Choroid plexus epithelial cell (primary cell): ENCODE measurements at regions not wholly inside any gene's neighbourhood (a gene's known extent, or its start where the extent isn't known, plus 50 kb on each side); places are given as distances from the start of the nearest gene placed in this dataset.
"Not testable (repeated sequence)": the region's sequence is repeated elsewhere in the genome, so short reads cannot be mapped to it uniquely, and the experiment has no call there.

Experiments used
- DNase-seq: peaks from one replicate; pipeline ENCODE4 v3.0.0-alpha.2; 2010; ENCODE audit warnings: low read depth
- H3K4me3 ChIP-seq: 2 replicates; pipeline ENCODE4 v1.5.1; 2011; ENCODE audit warnings: low read depth, mild to moderate bottlenecking, control low read depth, low read length, moderate library complexity
- TF ChIP-seq, protein P1 (sequence below): conservative IDR thresholded peaks from 2 replicates; pipeline ENCODE4 v1.5.1; 2011; ENCODE audit warnings: low read depth, mild to moderate bottlenecking, control low read depth, inconsistent platforms, low read length, moderate library complexity

DNA sequence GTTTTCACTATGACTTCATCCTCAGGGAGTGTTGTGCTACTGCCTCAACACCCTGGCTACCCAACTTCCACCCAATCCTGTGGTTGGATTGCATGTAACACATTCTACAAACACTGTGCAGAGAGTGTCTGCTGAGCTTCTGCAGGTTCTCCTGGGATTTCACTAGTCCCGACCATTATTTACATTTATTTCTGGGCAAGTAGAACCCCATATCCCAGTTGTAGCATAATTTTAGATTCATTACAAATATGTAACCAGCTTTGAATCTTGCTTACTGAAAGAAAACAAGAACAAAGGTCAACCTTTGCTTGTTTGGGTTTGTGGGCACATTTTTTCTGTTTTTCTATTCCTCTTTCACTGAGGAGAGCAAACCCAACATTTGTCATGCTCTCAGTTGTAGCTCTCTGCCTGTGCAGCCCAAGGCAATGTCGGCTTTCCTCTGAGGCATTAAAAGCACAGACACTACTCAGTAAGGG lies 2036.1 kb upstream of the LRRTM1 start:
- no peak overlapping the region for H3K4me3 ChIP-seq
- TF ChIP-seq, protein P1, sequence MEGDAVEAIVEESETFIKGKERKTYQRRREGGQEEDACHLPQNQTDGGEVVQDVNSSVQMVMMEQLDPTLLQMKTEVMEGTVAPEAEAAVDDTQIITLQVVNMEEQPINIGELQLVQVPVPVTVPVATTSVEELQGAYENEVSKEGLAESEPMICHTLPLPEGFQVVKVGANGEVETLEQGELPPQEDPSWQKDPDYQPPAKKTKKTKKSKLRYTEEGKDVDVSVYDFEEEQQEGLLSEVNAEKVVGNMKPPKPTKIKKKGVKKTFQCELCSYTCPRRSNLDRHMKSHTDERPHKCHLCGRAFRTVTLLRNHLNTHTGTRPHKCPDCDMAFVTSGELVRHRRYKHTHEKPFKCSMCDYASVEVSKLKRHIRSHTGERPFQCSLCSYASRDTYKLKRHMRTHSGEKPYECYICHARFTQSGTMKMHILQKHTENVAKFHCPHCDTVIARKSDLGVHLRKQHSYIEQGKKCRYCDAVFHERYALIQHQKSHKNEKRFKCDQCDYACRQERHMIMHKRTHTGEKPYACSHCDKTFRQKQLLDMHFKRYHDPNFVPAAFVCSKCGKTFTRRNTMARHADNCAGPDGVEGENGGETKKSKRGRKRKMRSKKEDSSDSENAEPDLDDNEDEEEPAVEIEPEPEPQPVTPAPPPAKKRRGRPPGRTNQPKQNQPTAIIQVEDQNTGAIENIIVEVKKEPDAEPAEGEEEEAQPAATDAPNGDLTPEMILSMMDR: no peak
- DNase-seq: peak; percentile 20

DNA sequence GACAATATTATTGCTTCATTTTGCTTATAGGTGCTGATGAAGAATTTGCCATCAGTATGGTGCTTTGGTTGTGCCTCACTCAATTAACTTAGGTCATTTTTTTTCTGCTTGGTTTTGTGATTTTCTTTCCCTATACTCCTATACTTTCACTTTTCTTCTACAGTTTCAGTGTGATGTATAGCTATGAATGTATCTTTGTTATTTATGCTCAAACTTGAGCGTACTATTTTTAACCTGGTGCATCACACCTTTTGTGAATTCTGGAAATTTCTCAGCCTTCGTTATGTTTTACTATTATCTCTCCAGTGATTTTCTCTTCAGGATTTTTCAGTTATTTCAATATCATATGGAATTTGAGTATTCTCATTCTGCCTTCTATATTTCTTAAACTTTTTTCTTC lies 2035.3 kb upstream of the LRRTM1 start:
- TF ChIP-seq, protein P1: no peak
- no peak for DNase-seq
- H3K4me3 ChIP-seq: no peak overlapping the region

DNA sequence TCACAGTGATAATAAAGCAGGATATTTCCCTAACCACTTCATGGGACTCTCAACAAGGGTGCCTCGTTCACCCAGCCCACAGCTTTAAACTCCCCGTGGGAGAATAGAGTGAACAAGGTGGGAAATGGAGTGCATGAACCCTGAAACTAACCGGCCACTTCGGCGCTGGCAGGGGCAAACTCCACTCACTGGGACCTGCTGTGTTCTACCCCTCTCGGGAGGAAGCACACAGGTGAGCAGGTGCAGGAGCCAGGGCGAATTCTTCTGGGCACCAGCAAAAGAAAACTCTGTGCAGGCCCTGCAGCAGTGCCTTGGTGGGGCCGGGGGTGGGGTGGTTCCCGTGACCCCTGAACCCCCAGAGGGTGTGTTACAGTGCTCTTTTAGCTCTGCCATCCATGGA lies 2029.1 kb upstream of the LRRTM1 start:
- TF ChIP-seq, protein P1: no peak
- H3K4me3 ChIP-seq: no peak overlapping the region
- no peak for DNase-seq

DNA sequence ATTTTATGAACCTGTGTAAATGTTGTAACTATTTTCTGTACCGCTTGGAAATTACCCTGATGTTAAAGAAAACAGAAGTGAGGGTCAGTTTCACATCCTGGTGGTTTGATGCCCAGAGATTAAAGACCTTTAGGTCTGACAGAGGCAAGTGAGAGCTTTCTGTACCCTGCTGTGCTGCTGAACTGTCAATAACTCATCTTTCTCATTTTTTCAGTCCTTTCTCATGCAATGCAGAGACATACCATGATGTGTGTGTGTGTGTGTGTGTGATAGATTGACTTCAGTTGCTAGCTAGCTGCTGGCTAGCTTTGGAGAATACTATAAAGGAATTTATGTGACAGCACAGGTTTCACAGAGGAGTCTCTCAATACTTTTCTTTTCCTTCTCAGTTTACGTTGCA lies 2025.6 kb upstream of the LRRTM1 start:
- no peak overlapping the region for H3K4me3 ChIP-seq
- TF ChIP-seq, protein P1: no peak
- DNase-seq: no peak

DNA sequence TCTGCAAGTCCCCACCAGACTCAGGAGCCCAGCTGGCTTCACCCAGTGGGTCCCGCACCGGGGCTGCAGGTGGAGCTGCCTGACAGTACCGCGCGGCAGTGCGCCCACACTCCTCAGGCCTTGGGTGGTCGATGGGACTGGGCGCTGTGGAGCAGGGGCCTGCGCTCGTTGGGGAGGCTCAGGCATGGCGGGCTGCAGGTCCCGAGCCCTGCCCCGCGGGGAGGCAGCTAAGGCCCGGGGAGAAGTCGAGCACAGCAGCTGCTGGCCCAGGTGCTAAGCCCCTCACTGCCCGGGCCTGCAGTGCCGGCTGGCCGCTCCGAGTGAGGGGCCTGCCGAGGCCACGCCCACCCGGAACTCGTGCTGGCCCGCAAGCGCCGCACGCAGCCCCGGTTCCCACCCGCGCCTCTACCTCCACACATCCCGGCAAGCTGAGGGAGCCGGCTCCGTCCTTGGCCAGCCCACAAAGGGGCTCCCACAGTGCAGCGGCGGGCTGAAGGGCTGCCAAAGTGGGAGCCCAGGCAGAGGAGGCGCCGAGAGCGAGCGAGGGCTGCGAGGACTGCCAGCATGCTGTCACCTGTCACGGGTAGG lies 2021.7 kb upstream of the LRRTM1 start:
- not testable (repeated sequence) for H3K4me3 ChIP-seq, DNase-seq

GRCh38 chr2:82320296-82320695 lies 2015.7 kb upstream of the LRRTM1 start:
- DNase-seq: no peak
- no peak overlapping the region for H3K4me3 ChIP-seq
- TF ChIP-seq, protein P1: no peak

- DNase-seq: no peak
- TF ChIP-seq, protein P1: no peak
- H3K4me3 ChIP-seq: no peak overlapping the region
Observed at GRCh38 chr2:82317012-82317411, 2012.5 kb upstream of the LRRTM1 start.
